SK-N-SH treated with all-trans-retinoic acid at 6 μM for 48 hours (cell line): ENCODE measurements at regions not wholly inside any gene's neighbourhood (a gene's known extent, or its start where the extent isn't known, plus 50 kb on each side); places are given as distances from the start of the nearest gene placed in this dataset.

Source experiments
- ARNTL ChIP-seq: fragments of 450-650 bp; formaldehyde crosslinking; IDR thresholded peaks from 2 replicates; pipeline ENCODE4 v1.5.0; 2020; ENCODE audit warnings: low read depth, mild to moderate bottlenecking, moderate library complexity, borderline replicate concordance
- BACH2 ChIP-seq: fragments of 250-450 bp; sonication (Bioruptor Pico); IDR thresholded peaks from 2 replicates; pipeline ENCODE4 v1.9.0; 2021; ENCODE audit warnings: mild to moderate bottlenecking, borderline replicate concordance
- ISL1 ChIP-seq: fragments of 250-450 bp; sonication (Bioruptor Pico); IDR thresholded peaks from 2 replicates; pipeline ENCODE4 v2.1.2; 2022; ENCODE audit warnings: mild to moderate bottlenecking, moderate library complexity
- TCF4 ChIP-seq: fragments of 250-450 bp; sonication (Bioruptor Pico); IDR thresholded peaks from 2 replicates; pipeline ENCODE4 v1.8.0; 2021; ENCODE audit warnings: mild to moderate bottlenecking, moderate library complexity, borderline replicate concordance
- TOX ChIP-seq: fragments of 250-450 bp; sonication (Bioruptor Pico); IDR thresholded peaks from 2 replicates; pipeline ENCODE4 v1.8.0; 2021; ENCODE audit warnings: mild to moderate bottlenecking, moderate library complexity, borderline replicate concordance
- ZC3H10 ChIP-seq: fragments of 250-450 bp; sonication (Bioruptor Pico); IDR thresholded peaks from 2 replicates; pipeline ENCODE4 v1.5.1; 2021; ENCODE audit warnings: mild to moderate bottlenecking, moderate library complexity
- ZFP3 ChIP-seq: fragments of 250-450 bp; sonication (Bioruptor Pico); IDR thresholded peaks from 2 replicates; pipeline ENCODE4 v1.5.0; 2020; ENCODE audit warnings: mild to moderate bottlenecking, moderate library complexity
- TF ChIP-seq, protein P1 (sequence below): fragments of 250-450 bp; sonication (Bioruptor Pico); IDR thresholded peaks from 2 replicates; pipeline ENCODE4 v1.8.0; 2021; ENCODE audit warnings: low read depth, mild to moderate bottlenecking, moderate library complexity, borderline replicate concordance

DNA sequence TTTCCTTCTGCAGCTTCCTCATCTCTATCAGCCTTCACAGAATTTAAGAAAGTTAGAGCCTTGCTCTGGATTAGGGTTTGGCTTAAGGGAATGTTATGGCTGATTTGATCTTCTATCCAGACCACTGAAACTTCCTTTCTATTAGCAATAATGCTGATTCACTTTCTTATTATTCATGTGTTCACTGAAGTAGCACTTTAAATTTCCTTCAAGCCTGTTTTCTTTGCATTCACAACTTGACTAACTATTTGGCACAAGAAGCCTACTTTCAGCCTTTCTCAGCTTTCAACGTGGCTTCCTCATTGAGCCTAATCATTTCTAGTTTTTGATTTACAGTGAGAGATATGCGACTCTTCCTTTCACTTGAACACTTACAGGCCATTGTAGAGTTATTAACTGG, 528.5 kb downstream of the PLPP3 start:
- TF ChIP-seq TOX (CRISPR knock-in tag) (no peak), ZC3H10 (CRISPR knock-in tag) (no peak), TCF4 (CRISPR knock-in tag) (no peak), ZFP3 (no peak), BACH2 (CRISPR knock-in tag) (no peak), ISL1 (CRISPR knock-in tag) (no peak), ARNTL (CRISPR knock-in tag) (no peak)
- TF ChIP-seq, protein P1, sequence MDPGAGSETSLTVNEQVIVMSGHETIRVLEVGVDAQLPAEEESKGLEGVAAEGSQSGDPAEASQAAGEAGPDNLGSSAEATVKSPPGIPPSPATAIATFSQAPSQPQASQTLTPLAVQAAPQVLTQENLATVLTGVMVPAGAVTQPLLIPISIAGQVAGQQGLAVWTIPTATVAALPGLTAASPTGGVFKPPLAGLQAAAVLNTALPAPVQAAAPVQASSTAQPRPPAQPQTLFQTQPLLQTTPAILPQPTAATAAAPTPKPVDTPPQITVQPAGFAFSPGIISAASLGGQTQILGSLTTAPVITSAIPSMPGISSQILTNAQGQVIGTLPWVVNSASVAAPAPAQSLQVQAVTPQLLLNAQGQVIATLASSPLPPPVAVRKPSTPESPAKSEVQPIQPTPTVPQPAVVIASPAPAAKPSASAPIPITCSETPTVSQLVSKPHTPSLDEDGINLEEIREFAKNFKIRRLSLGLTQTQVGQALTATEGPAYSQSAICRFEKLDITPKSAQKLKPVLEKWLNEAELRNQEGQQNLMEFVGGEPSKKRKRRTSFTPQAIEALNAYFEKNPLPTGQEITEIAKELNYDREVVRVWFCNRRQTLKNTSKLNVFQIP (CRISPR knock-in tag), result no peak
